ENCODE measurements at regions not wholly inside any gene's neighbourhood (a gene's known extent, or its start where the extent isn't known, plus 50 kb on each side); places are given as distances from the start of the nearest gene placed in this dataset.
A peak's percentile ranks its signal among the peaks of the same experiment; 100 is the strongest.

DNA sequence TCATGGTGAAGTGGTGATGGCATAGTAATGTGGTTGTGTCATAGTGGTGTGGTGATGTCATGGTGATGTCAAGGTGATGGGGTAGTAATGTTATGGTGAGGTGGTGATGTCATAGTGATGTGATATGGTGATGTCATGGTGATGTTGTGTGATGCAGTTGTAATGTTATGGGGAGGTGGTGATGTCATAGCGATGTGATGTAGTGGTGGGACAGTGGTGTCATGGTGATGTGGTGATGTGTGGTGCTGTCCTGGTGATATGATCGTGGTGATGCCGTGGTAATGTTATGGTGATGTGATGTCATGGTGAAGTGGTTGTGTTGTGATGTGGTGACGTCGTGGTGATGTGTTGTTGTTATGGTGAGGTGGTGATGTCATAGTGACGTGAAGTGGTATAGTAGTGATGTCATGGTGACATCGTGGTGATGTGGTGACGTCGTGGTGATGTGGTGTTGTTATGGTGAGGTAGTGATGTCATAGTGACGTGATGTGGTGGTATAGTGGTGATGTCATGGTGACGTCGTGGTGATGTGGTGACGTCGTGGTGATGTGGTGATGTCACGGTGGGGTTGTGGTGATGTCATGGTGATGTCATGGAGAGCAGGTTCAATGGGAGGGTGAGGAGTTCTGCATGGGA lies 242.7 kb upstream of the MYT1L start:
- TF ChIP-seq, protein P1, sequence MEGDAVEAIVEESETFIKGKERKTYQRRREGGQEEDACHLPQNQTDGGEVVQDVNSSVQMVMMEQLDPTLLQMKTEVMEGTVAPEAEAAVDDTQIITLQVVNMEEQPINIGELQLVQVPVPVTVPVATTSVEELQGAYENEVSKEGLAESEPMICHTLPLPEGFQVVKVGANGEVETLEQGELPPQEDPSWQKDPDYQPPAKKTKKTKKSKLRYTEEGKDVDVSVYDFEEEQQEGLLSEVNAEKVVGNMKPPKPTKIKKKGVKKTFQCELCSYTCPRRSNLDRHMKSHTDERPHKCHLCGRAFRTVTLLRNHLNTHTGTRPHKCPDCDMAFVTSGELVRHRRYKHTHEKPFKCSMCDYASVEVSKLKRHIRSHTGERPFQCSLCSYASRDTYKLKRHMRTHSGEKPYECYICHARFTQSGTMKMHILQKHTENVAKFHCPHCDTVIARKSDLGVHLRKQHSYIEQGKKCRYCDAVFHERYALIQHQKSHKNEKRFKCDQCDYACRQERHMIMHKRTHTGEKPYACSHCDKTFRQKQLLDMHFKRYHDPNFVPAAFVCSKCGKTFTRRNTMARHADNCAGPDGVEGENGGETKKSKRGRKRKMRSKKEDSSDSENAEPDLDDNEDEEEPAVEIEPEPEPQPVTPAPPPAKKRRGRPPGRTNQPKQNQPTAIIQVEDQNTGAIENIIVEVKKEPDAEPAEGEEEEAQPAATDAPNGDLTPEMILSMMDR (conservative IDR thresholded peaks at IDR 0.05 in 1 of 2, IDR thresholded peaks at IDR 0.05 in 1 of 2; ENCODE audit: low read depth in 1 of 2, low read length in 2 of 2), result no peak
- TF ChIP-seq EZH2 (IDR thresholded peaks at IDR 0.05; ENCODE audit: low read length, missing control alignments), result no peak
- H3K4me3 ChIP-seq (replicated peaks in 1 of 4; ENCODE audit: control extremely low read depth in 1 of 4, insufficient read depth in 1 of 4, low read depth in 3 of 4, low read length in 4 of 4), result no peak overlapping the region
- no peaks in the 10 kb centered on the region for H3K4me1 ChIP-seq (ENCODE audit: control insufficient read depth, extremely low read depth, insufficient read depth, low read length)
- H3K27ac ChIP-seq (ENCODE audit: insufficient read depth, low read length), result no peak overlapping the region
- H3K9ac ChIP-seq (ENCODE audit: insufficient read depth, low read length), result no peak overlapping the region
- no peak overlapping the region for H2AFZ ChIP-seq (ENCODE audit: low read length)
- no peaks in the 10 kb centered on the region for H4K20me1 ChIP-seq (ENCODE audit: control insufficient read depth, extremely low read depth, insufficient read depth, low read length)
- H3K79me2 ChIP-seq (ENCODE audit: control insufficient read depth, insufficient read depth, low read length), result no peaks in the 10 kb centered on the region
- H3K9me3 ChIP-seq (ENCODE audit: control insufficient read depth, insufficient read depth, low read depth, low read length), result peaks cover 13% of the 10 kb centered on the region
- no peaks in the 10 kb centered on the region for H3K36me3 ChIP-seq (ENCODE audit: control insufficient read depth, insufficient read depth, low read length)
- peak in 1 of 2 donors; percentile 1 for DNase-seq (ENCODE audit: low read depth in 2 of 2)
- no peaks in the 10 kb centered on the region for H3K27me3 ChIP-seq (ENCODE audit: control insufficient read depth, insufficient read depth, low read length)
- H3K4me2 ChIP-seq (ENCODE audit: extremely low read depth, insufficient read depth, low read length), result no peak overlapping the region

DNA sequence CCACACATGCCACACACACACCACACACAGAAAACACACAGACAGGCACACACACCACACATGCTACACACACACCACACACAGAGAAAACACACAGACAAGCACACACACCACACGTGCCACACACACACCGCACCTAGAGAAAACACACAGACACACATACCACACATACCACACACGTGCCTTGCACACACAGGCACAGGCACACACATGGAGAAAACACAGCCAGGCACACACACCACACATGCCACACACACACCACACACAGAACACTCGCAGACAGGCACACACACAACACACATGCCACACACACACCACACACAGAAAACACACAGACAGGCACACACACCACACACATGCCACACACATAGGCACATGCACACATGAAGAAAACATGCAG lies 242.1 kb upstream of the MYT1L start:
- Histone ChIP-seq H3K79me2 (ENCODE audit: control insufficient read depth, insufficient read depth, low read length) (no peaks in the 10 kb centered on the region), H3K36me3 (ENCODE audit: control insufficient read depth, insufficient read depth, low read length) (no peaks in the 10 kb centered on the region), H3K9me3 (ENCODE audit: control insufficient read depth, insufficient read depth, low read depth, low read length) (peaks cover 13% of the 10 kb centered on the region), H4K20me1 (ENCODE audit: control insufficient read depth, extremely low read depth, insufficient read depth, low read length) (no peaks in the 10 kb centered on the region), H3K27me3 (ENCODE audit: control insufficient read depth, insufficient read depth, low read length) (no peaks in the 10 kb centered on the region), H3K4me1 (ENCODE audit: control insufficient read depth, extremely low read depth, insufficient read depth, low read length) (no peaks in the 10 kb centered on the region), H2AFZ (ENCODE audit: low read length) (no peak overlapping the region), H3K4me2 (ENCODE audit: extremely low read depth, insufficient read depth, low read length) (no peak overlapping the region), H3K9ac (ENCODE audit: insufficient read depth, low read length) (no peak overlapping the region), H3K4me3 (replicated peaks in 1 of 4; ENCODE audit: control extremely low read depth in 1 of 4, insufficient read depth in 1 of 4, low read depth in 3 of 4, low read length in 4 of 4) (no peak overlapping the region), H3K27ac (ENCODE audit: insufficient read depth, low read length) (no peak overlapping the region)
- DNase-seq (ENCODE audit: low read depth in 2 of 2), result no peak
- TF ChIP-seq EZH2 (IDR thresholded peaks at IDR 0.05; ENCODE audit: low read length, missing control alignments), result no peak
- TF ChIP-seq, protein P1 (conservative IDR thresholded peaks at IDR 0.05 in 1 of 2, IDR thresholded peaks at IDR 0.05 in 1 of 2; ENCODE audit: low read depth in 1 of 2, low read length in 2 of 2), result no peak

DNA sequence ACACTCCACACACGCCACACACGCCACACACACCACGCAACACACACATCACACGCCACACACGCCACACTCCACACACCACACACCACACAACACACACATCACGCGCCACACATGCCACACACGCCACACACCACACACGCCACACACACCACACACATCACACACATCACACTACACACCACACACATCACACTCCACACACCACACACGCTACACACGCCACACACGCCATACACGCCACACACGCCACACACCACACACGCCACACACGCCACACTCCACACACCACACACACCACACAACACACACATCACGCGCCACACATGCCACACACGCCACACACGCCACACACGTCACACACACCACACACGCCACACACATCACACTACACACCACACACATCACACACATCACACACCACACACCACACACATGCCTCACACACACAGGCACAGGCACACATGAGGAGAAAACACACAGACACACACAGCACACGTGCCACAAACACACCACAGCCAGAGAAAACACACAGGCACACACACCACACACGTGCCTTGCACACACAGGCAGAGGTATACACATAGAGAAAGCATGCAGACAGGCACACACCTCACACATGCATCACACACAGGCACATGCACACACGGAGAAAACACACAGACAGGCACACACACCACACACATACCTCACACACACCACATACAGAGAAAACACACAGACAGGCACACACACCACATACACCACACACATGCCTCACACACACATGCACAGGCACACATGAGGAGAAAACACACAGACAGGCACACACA lies 241.5 kb upstream of the MYT1L start:
- H3K36me3 ChIP-seq (ENCODE audit: control insufficient read depth, insufficient read depth, low read length), result no peaks in the 10 kb centered on the region
- H4K20me1 ChIP-seq (ENCODE audit: control insufficient read depth, extremely low read depth, insufficient read depth, low read length), result no peaks in the 10 kb centered on the region
- no peak overlapping the region for H3K27ac ChIP-seq (ENCODE audit: insufficient read depth, low read length)
- no peak for DNase-seq (ENCODE audit: low read depth in 2 of 2)
- H3K27me3 ChIP-seq (ENCODE audit: control insufficient read depth, insufficient read depth, low read length), result no peaks in the 10 kb centered on the region
- no peak overlapping the region for H2AFZ ChIP-seq (ENCODE audit: low read length)
- TF ChIP-seq, protein P1 (conservative IDR thresholded peaks at IDR 0.05 in 1 of 2, IDR thresholded peaks at IDR 0.05 in 1 of 2; ENCODE audit: low read depth in 1 of 2, low read length in 2 of 2), result no peak
- TF ChIP-seq EZH2 (IDR thresholded peaks at IDR 0.05; ENCODE audit: low read length, missing control alignments), result no peak
- no peak overlapping the region for H3K4me2 ChIP-seq (ENCODE audit: extremely low read depth, insufficient read depth, low read length)
- no peaks in the 10 kb centered on the region for H3K79me2 ChIP-seq (ENCODE audit: control insufficient read depth, insufficient read depth, low read length)
- no peak overlapping the region for H3K9ac ChIP-seq (ENCODE audit: insufficient read depth, low read length)
- H3K9me3 ChIP-seq (ENCODE audit: control insufficient read depth, insufficient read depth, low read depth, low read length), result peaks cover 13% of the 10 kb centered on the region
- H3K4me1 ChIP-seq (ENCODE audit: control insufficient read depth, extremely low read depth, insufficient read depth, low read length), result no peaks in the 10 kb centered on the region
- no peak overlapping the region for H3K4me3 ChIP-seq (replicated peaks in 1 of 4; ENCODE audit: control extremely low read depth in 1 of 4, insufficient read depth in 1 of 4, low read depth in 3 of 4, low read length in 4 of 4)

Measured in fibroblast of lung (primary cell).